Cardiac fibroblast (primary cell): ENCODE measurements at regions not wholly inside any gene's neighbourhood (a gene's known extent, or its start where the extent isn't known, plus 50 kb on each side); places are given as distances from the start of the nearest gene placed in this dataset.

Source experiments
- DNase-seq, 2 donors: peaks; one replicate each; pipeline versions ENCODE4 v3.0.0 to v3.0.0-alpha.2; 2010; ENCODE audit warnings: low read depth in 2 of 2
- H3K4me3 ChIP-seq, 2 donors: replicated peaks in 1 of 2; 1 replicate in 1 of 2; 2 replicates in 1 of 2; pipeline ENCODE4 v1.5.1; 2011; ENCODE audit warnings: low read depth in 2 of 2, low read length in 2 of 2, mild to moderate bottlenecking in 2 of 2, moderate library complexity in 1 of 2
- CTCF ChIP-seq: IDR thresholded peaks from one replicate; pipeline ENCODE4 v1.5.1; 2011; ENCODE audit warnings: low read depth, mild to moderate bottlenecking, low read length, inconsistent platforms

GRCh38 chr5:141760753-141761152 is 78.7 kb upstream of the ARAP3 start:
- no peak for DNase-seq
- no peak overlapping the region for H3K4me3 ChIP-seq
- TF ChIP-seq CTCF = no peak

GRCh38 chr5:141760193-141760592 is 78.2 kb upstream of the ARAP3 start:
- TF ChIP-seq CTCF = no peak
- no peak overlapping the region for H3K4me3 ChIP-seq
- DNase-seq = peak in 1 of 2 donors; percentile 43

- TF ChIP-seq CTCF = no peak
- DNase-seq = no peak
- H3K4me3 ChIP-seq = no peak overlapping the region
These were observed 76.4 kb upstream of the ARAP3 start for GRCh38 chr5:141758310-141758998.

- H3K4me3 ChIP-seq = no peak overlapping the region
- peak; percentile 75 for TF ChIP-seq CTCF
These were observed 75.4 kb upstream of the ARAP3 start for GRCh38 chr5:141757402-141757801.

GRCh38 chr5:141756196-141756595 is 74.2 kb upstream of the ARAP3 start:
- TF ChIP-seq CTCF = no peak
- H3K4me3 ChIP-seq = no peak overlapping the region
- DNase-seq = no peak

More at GRCh38 chr5:141757402-141757801, 75.4 kb upstream of the ARAP3 start:
- peak; percentile 58 to 61 for DNase-seq

- no peak overlapping the region for H3K4me3 ChIP-seq
- peak; percentile 49 to 60 for DNase-seq
- TF ChIP-seq CTCF = no peak
These were observed 72.1 kb upstream of the ARAP3 start for GRCh38 chr5:141753971-141754713.
